ENCODE measurements at regions not wholly inside any gene's neighbourhood (a gene's known extent, or its start where the extent isn't known, plus 50 kb on each side); places are given as distances from the start of the nearest gene placed in this dataset.

DNA sequence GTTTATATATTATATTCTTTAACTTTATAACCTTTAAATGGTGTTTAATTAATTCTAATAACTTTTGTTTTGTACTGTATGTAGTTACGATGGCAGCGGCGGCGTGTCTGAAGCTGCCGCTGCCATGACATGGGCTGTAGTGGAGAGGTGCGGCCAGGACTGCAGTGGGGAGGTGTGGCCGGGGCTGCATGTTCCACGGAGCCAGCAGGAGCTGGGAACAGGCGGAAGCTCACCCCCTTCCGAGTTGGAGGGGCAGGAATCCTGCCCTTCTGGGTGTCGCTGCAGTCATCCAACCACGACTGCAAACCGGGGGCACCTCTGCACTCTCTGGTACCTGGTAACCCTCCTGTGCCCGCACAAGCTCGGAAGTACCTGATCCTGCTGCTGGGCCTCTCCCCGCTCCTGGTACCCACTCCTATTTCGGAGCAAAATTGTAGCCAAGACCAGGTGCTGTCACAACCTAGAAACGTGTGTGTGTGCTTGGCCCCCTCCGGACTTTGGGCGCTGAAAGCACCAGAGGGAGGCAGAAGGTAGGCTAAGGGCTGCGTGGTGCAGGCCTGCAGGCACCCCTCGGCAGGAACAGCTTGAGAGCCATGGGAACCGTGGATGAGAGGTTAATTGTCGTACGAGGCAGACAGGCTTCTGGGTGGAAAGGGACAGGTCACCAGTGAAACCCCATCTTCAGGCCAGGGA lies 1329.7 kb upstream of the SLC39A10 start:
- TF ChIP-seq, protein P1, sequence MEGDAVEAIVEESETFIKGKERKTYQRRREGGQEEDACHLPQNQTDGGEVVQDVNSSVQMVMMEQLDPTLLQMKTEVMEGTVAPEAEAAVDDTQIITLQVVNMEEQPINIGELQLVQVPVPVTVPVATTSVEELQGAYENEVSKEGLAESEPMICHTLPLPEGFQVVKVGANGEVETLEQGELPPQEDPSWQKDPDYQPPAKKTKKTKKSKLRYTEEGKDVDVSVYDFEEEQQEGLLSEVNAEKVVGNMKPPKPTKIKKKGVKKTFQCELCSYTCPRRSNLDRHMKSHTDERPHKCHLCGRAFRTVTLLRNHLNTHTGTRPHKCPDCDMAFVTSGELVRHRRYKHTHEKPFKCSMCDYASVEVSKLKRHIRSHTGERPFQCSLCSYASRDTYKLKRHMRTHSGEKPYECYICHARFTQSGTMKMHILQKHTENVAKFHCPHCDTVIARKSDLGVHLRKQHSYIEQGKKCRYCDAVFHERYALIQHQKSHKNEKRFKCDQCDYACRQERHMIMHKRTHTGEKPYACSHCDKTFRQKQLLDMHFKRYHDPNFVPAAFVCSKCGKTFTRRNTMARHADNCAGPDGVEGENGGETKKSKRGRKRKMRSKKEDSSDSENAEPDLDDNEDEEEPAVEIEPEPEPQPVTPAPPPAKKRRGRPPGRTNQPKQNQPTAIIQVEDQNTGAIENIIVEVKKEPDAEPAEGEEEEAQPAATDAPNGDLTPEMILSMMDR (IDR thresholded peaks at IDR 0.05 in 8 of 11, conservative IDR thresholded peaks at IDR 0.05 in 3 of 11), result no peak
- TF ChIP-seq POLR2AphosphoS5 (IDR thresholded peaks at IDR 0.05), result no peak
- TF ChIP-seq POLR2A (IDR thresholded peaks at IDR 0.05), result no peak

All from spleen (tissue), 7 donors.